ENCODE measurements at regions not wholly inside any gene's neighbourhood (a gene's known extent, or its start where the extent isn't known, plus 50 kb on each side); places are given as distances from the start of the nearest gene placed in this dataset.

- Histone ChIP-seq H3K27ac (no peak overlapping the region), H3K27me3 (no peaks in the 10 kb centered on the region), H3K9me3 (ENCODE audit: low read depth) (no peaks in the 10 kb centered on the region), H3K4me1 (ENCODE audit: low read depth) (no peaks in the 10 kb centered on the region), H3K36me3 (no peaks in the 10 kb centered on the region), H3K4me3 (no peak overlapping the region)
- TF ChIP-seq CTCF (IDR thresholded peaks at IDR 0.05; ENCODE audit: low read depth, low read length): no peak
- DNase-seq (ENCODE audit: low read depth in 1 of 2, low spot score in 1 of 2): no peak
Observed at GRCh38 chr16:63337264-63337663, 1301.0 kb upstream of the CDH8 start.

GRCh38 chr16:63331111-63331510 is 1294.9 kb upstream of the CDH8 start:
- no peak overlapping the region for H3K4me3 ChIP-seq
- DNase-seq (ENCODE audit: low read depth in 1 of 2, low spot score in 1 of 2): no peak
- H3K27me3 ChIP-seq: no peaks in the 10 kb centered on the region
- no peak for TF ChIP-seq CTCF (IDR thresholded peaks at IDR 0.05; ENCODE audit: low read depth, low read length)
- H3K9me3 ChIP-seq (ENCODE audit: low read depth): no peaks in the 10 kb centered on the region
- H3K36me3 ChIP-seq: no peaks in the 10 kb centered on the region
- H3K4me1 ChIP-seq (ENCODE audit: low read depth): no peaks in the 10 kb centered on the region
- no peak overlapping the region for H3K27ac ChIP-seq

GRCh38 chr16:63326736-63327339 is 1290.6 kb upstream of the CDH8 start:
- no peak for TF ChIP-seq CTCF (IDR thresholded peaks at IDR 0.05; ENCODE audit: low read depth, low read length)
- H3K4me1 ChIP-seq (ENCODE audit: low read depth): no peaks in the 10 kb centered on the region
- DNase-seq (ENCODE audit: low read depth in 1 of 2, low spot score in 1 of 2): no peak
- no peaks in the 10 kb centered on the region for H3K36me3 ChIP-seq
- H3K27me3 ChIP-seq: no peaks in the 10 kb centered on the region
- no peak overlapping the region for H3K4me3 ChIP-seq
- H3K9me3 ChIP-seq (ENCODE audit: low read depth): no peaks in the 10 kb centered on the region
- no peak overlapping the region for H3K27ac ChIP-seq

- no peaks in the 10 kb centered on the region for H3K27me3 ChIP-seq
- H3K36me3 ChIP-seq: no peaks in the 10 kb centered on the region
- H3K9me3 ChIP-seq (ENCODE audit: low read depth): no peaks in the 10 kb centered on the region
- TF ChIP-seq CTCF (IDR thresholded peaks at IDR 0.05; ENCODE audit: low read depth, low read length): no peak
- no peak overlapping the region for H3K4me3 ChIP-seq
- H3K27ac ChIP-seq: no peak overlapping the region
- no peak for DNase-seq (ENCODE audit: low read depth in 1 of 2, low spot score in 1 of 2)
- H3K4me1 ChIP-seq (ENCODE audit: low read depth): no peaks in the 10 kb centered on the region
Observed at GRCh38 chr16:63323722-63324705, 1287.8 kb upstream of the CDH8 start.

- Histone ChIP-seq H3K4me1 (ENCODE audit: low read depth) (no peaks in the 10 kb centered on the region), H3K27ac (no peak overlapping the region), H3K9me3 (ENCODE audit: low read depth) (no peaks in the 10 kb centered on the region), H3K36me3 (no peaks in the 10 kb centered on the region), H3K4me3 (no peak overlapping the region), H3K27me3 (no peaks in the 10 kb centered on the region)
- TF ChIP-seq CTCF (IDR thresholded peaks at IDR 0.05; ENCODE audit: low read depth, low read length): no peak
- DNase-seq (ENCODE audit: low read depth in 1 of 2, low spot score in 1 of 2): no peak
Observed at GRCh38 chr16:63323055-63323454, 1286.8 kb upstream of the CDH8 start.

Data from cardiac muscle cell (in vitro differentiated cells and primary cell).